Right lobe of liver (tissue), 4 donors: ENCODE measurements at regions not wholly inside any gene's neighbourhood (a gene's known extent, or its start where the extent isn't known, plus 50 kb on each side); places are given as distances from the start of the nearest gene placed in this dataset.

Experiments used
- POLR2A ChIP-seq: fragments of 450-650 bp; IDR thresholded peaks from one replicate; pipeline ENCODE4 v1.6.1; 2017; ENCODE audit warnings: antibody characterized with exemption, mild to moderate bottlenecking
- TF ChIP-seq, protein P1 (sequence below), 4 donors: fragments of 200-600 bp in 3 of 4; fragments of 450-650 bp in 1 of 4; IDR thresholded peaks; one replicate each; pipeline versions ENCODE4 v1.5.1 to v1.8.0; 2016 to 2022; ENCODE audit warnings: antibody characterized with exemption in 4 of 4, mild to moderate bottlenecking in 2 of 4
- donor health status: DM: no; HTN: no; CAD: no.
- donor health status: DM: no; HTN: no; CAD: no.
- donor health status: DM: no; HTN: yes; CAD: no.

DNA sequence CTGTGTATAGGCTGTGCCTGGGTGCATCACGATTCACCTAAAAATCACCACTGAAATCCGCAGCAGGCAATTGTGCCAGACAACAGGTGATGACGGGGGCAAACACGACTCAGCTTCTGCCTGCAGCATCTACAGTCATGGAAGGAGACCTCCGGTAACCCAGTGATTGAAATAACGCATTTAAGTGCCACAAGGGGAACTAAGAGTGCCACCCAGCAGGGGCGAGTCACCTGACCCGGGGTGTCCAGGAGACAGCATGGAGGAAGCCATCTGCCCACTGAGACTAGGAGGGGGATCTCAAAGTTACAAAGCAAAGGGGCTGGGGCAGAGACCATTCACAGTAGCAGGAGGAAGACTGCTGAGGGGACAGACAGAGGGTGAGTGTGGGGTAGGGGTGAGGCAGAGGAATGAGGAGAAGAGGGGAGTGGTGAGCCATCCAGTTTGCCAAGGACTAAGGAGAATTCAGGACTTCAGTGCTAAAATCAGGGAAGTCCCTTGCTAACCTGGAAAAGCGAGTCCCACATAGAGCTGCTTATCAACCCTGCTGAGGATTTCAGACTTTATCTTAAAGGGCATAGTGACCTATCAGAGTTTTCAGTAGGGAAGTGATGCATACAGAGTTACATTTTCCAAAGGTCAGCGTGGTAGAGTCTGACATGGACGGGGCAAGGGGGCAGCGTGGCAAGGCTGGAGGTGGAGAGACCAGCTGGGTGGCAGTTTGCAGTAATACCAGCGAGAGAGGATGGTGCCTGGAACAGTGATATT lies 256.7 kb upstream of the HES1 start:
- TF ChIP-seq, protein P1, sequence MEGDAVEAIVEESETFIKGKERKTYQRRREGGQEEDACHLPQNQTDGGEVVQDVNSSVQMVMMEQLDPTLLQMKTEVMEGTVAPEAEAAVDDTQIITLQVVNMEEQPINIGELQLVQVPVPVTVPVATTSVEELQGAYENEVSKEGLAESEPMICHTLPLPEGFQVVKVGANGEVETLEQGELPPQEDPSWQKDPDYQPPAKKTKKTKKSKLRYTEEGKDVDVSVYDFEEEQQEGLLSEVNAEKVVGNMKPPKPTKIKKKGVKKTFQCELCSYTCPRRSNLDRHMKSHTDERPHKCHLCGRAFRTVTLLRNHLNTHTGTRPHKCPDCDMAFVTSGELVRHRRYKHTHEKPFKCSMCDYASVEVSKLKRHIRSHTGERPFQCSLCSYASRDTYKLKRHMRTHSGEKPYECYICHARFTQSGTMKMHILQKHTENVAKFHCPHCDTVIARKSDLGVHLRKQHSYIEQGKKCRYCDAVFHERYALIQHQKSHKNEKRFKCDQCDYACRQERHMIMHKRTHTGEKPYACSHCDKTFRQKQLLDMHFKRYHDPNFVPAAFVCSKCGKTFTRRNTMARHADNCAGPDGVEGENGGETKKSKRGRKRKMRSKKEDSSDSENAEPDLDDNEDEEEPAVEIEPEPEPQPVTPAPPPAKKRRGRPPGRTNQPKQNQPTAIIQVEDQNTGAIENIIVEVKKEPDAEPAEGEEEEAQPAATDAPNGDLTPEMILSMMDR (IDR thresholded peaks at IDR 0.05) = no peak
- no peak for TF ChIP-seq POLR2A
